ENCODE measurements at regions not wholly inside any gene's neighbourhood (a gene's known extent, or its start where the extent isn't known, plus 50 kb on each side); places are given as distances from the start of the nearest gene placed in this dataset.

GRCh38 chr7:128188396-128189230, 52.5 kb upstream of the LEP start:
- TF ChIP-seq CTCF (IDR thresholded peaks at IDR 0.05; ENCODE audit: low read length) (no peak), EZH2 (IDR thresholded peaks at IDR 0.05; ENCODE audit: borderline replicate concordance, low read length) (no peak)

All from OCI-LY1 (cell line).